NCI-H2107 treated with DMSO at 0.1 percent for 48 hours (cell line): ENCODE measurements at regions not wholly inside any gene's neighbourhood (a gene's known extent, or its start where the extent isn't known, plus 50 kb on each side); places are given as distances from the start of the nearest gene placed in this dataset.
"Not testable (repeated sequence)": the region's sequence is repeated elsewhere in the genome, so short reads cannot be mapped to it uniquely, and the experiment has no call there.

Source experiments
- DNase-seq: peaks from one replicate; lab custom pipeline; 2025; ENCODE audit not compliant: unreplicated experiment; lab: John Stamatoyannopoulos, UW

GRCh38 chr3:48101301-48101650, 85.1 kb upstream of the MAP4 start:
- DNase-seq, result not testable (repeated sequence)

GRCh38 chr3:48092270-48092669, 76.1 kb upstream of the MAP4 start:
- DNase-seq, result no peak

DNA sequence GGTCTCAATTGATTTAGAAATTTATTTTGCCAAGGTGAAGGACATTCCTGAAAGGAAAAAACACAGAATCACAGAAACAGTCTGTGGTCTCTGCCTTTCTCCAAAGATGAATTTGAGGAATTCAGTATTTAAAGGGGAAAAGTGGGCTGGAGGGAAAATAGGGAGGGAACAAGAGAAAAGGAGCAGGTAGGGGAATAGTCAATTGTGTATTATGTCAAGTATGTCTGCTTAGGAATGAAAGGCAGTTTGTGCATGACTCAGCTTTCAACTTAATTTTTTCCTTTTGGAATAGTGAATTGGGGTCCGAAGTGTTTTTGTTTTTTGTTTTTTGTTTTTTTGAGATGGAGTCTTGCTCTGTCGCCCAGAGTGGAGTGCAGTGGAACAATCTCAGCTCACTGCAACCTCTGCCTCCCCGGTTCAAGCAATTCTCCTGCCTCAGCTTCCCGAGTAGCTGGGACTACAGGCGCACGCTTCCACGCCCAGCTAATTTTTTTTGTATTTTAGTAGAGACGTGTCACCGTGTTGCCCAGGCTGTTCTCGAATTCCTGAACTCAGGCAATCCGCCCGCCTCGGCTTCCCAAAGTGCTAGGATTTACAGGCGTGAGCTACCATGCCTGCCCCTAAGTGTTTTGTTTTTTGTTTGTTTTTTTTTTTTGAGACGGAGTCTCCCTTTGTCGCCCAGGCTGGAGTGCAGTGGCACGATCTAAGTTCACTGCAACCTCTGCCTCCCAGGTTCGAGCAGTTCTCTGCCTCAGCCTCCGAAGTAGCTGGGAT, 74.1 kb upstream of the MAP4 start:
- no peak for DNase-seq

GRCh38 chr3:48088749-48089466, 72.7 kb upstream of the MAP4 start:
- peak; percentile 68 for DNase-seq

GRCh38 chr3:48088056-48088748, 72.0 kb upstream of the MAP4 start:
- no peak for DNase-seq

DNA sequence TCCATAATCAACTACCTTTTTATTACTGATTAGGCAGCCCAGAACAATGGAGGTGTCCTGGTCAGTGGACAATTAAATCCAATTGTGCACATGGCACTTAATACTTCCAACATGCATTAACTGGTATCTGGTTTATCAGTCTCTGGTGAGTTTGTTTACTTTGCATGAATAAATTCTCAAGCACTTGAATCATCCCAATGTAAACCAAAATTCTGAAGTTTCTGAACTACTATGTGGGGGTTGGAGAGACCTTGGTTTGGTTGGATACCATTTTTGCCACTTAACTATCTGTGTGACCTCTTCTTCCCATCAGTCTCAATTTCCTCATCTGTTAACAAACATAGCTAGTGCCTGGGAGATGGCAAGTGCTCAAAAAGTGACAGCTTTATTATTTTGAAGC, 70.5 kb upstream of the MAP4 start:
- no peak for DNase-seq

DNA sequence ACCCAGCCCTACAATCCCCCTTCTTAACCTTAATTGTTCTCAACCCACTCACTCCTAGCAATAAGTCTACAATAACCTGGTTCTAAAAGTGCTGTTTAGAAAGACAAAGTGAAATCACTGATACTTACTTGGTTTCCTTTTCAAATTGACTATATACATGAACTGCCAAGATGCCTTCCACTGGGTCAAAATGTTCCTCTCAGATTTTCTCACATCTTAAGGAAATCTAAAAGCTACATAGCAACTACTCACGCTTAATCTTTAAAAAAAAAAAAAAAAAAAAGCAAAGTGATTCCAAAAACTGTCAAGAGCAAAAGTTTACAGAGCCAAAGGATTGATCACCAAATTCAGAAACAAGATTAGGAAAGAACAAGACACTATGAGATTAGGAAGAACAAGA, 68.7 kb upstream of the MAP4 start:
- no peak for DNase-seq

DNA sequence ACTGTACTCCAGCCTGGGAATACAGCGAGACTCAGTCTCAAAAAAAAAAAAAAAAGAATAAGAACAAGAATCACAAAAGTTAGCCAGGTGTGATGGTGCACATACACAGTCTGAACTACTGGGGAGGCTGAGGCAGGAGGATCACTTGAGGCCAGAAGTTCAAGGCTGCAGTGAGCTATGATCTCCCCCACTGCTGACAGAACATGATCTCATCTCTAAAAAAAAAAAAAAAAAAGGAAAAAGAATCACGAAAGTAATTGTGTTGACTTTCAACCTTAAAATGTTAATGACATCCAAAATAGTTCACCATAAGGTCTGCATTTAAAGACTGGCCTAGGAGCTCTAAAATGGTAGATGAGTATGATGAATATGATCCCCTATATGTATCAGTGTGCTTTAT, 68.0 kb upstream of the MAP4 start:
- DNase-seq, result no peak

GRCh38 chr3:48082580-48083184, 66.5 kb upstream of the MAP4 start:
- DNase-seq, result no peak

DNA sequence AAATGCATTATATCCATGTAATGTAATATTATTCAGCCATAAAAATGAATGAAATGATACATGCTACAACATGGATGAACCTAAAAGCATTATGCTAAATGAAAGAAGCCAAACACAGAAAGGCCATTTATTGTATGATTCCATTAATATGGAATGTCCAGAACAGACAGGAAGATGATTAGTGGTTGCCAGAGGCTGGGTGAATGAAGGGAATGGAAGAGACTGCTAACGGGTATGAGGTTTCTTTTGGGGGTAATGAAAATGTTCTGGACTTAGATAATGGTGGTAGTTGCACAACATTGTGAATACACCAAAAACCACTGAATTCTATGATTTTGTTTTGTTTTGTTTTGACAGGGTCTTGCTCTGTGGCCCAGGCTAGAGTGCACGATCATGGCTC, 61.6 kb upstream of the MAP4 start:
- no peak for DNase-seq

DNA sequence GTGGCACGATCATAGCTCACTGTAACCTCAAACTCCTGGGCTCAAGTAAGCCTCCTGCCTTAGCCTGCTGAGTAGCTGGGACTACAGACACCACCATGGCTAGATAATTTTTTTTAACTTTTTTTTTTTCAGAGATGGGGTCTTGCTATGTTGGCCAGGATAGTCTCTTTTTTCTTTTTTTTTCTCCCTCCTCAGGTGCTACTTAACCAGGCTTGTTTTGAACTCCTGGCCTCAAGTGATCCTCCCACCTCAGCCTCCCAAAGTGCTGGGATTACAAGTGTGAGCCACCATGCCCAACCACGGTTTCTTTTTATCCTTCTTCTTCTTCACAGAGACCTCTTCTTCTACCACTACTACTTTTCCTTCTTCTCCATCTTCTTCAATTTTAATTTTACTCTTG, 53.8 kb upstream of the MAP4 start:
- no peak for DNase-seq

DNA sequence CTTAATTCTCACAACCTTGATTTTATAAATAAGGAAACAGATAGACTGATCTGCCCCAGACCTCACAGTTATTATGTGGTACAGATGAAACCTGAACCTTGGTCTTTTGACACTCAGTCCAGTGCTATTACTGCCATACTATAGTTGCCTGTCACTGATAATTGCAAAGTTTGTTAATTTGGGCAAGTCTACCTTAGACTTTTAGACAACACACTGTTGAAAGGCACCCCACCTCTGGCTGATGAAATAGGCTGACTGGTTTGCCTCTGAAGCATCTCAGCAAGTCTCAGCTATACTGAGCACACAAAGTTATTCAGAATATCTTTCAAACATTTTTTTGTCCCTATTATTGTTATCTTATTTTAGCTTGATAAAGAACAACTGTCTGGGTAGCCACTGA, 53.1 kb upstream of the MAP4 start:
- no peak for DNase-seq

DNA sequence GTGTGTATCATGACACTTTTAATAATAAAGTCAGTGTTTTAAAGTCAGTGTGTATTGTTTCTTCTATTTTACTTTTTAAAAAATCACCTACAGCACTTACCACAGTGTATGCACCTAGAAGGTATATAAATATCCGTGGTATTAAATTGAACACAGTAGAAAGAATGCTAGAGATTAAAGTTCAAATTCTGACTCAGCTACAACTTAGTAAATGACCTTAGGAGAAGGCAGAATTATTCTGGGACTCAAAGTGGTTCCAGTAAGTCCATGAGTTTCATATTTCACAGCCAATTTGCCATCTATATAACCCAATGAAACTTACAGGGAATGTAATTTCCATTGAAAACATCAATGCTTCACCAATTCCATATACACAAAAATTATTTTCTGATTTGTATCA, 52.7 kb upstream of the MAP4 start:
- DNase-seq, result no peak

DNA sequence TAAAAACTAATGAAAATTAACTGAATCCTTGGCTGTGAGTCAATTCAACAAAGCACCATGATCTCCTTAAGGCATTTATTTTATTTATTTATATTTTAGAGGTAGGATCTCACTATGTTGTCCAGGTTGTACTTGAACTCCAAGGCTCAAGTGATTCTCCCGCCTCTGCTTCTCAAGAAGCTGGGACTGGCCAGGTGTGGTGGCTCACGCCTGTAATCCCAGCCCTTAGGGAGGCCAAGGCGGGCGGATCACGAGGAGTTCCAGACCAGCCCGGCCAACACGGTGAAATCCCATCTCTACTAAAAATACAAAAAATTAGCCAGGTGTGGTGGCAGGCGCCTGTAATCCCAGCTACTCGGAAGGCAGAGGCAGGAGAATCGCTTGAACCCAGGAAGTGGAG, 52.1 kb upstream of the MAP4 start:
- not testable (repeated sequence) for DNase-seq

DNA sequence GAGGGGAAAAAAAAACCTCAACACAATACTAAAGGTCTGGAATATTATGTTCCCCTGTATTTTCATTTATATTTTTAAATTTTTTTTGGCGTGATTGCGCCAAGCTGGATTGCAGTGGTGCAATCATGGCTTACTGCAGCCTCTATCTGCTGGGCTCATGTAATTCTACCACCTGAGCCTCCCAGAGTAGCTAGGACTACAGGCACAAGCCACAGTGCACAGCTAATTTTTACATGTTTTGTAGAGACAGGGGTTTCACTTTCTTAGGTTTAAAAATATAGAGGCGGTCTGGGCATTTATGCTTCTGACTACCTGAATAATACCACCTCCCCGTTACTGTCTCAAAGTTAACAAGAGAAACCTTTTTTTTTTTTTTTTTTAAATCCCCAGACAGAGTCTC, 51.1 kb upstream of the MAP4 start:
- no peak for DNase-seq
